ENCODE measurements at regions not wholly inside any gene's neighbourhood (a gene's known extent, or its start where the extent isn't known, plus 50 kb on each side); places are given as distances from the start of the nearest gene placed in this dataset.

- DNase-seq (ENCODE audit: extremely low read depth, low read depth): no peak
- TF ChIP-seq CTCF (IDR thresholded peaks at IDR 0.05; ENCODE audit: low read depth, low read length, missing control alignments): no peak
- no peak overlapping the region for H3K4me3 ChIP-seq (replicated peaks; ENCODE audit: low read depth, low read length)
Observed at GRCh38 chr2:150824118-150824517, 336.7 kb upstream of the RND3 start.

- no peak for TF ChIP-seq CTCF (IDR thresholded peaks at IDR 0.05; ENCODE audit: low read depth, low read length, missing control alignments)
- no peak for DNase-seq (ENCODE audit: extremely low read depth, low read depth)
- H3K4me3 ChIP-seq (replicated peaks; ENCODE audit: low read depth, low read length): no peak overlapping the region
Observed at GRCh38 chr2:150817422-150817821, 330.0 kb upstream of the RND3 start.

GRCh38 chr2:150812664-150813367 is 325.3 kb upstream of the RND3 start:
- no peak for TF ChIP-seq CTCF (IDR thresholded peaks at IDR 0.05; ENCODE audit: low read depth, low read length, missing control alignments)
- no peak overlapping the region for H3K4me3 ChIP-seq (replicated peaks; ENCODE audit: low read depth, low read length)
- DNase-seq (ENCODE audit: extremely low read depth, low read depth): no peak

DNA sequence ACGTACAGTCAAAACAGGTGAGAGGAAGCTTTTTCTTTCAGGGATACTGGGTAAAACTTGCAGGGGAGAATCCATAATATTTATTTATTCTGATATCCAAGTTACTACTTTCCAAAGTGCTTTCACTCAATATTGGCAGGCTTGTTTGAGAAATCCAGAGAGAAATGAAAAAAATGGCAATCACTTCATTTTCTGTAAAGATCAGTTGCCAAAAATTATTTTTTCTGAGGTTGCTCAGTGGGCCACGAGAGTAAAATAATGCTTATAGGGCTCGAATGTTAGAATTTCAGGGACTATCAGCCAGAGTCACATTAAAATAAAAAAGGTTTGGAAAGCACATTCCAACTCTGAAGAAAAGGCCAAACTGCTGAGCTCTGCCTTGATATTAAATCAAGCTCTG is 324.6 kb upstream of the RND3 start:
- DNase-seq (ENCODE audit: extremely low read depth, low read depth): no peak
- H3K4me3 ChIP-seq (replicated peaks; ENCODE audit: low read depth, low read length): no peak overlapping the region
- no peak for TF ChIP-seq CTCF (IDR thresholded peaks at IDR 0.05; ENCODE audit: low read depth, low read length, missing control alignments)

GRCh38 chr2:150811259-150811855 is 323.9 kb upstream of the RND3 start:
- no peak overlapping the region for H3K4me3 ChIP-seq (replicated peaks; ENCODE audit: low read depth, low read length)
- no peak for TF ChIP-seq CTCF (IDR thresholded peaks at IDR 0.05; ENCODE audit: low read depth, low read length, missing control alignments)
- no peak for DNase-seq (ENCODE audit: extremely low read depth, low read depth)

DNA sequence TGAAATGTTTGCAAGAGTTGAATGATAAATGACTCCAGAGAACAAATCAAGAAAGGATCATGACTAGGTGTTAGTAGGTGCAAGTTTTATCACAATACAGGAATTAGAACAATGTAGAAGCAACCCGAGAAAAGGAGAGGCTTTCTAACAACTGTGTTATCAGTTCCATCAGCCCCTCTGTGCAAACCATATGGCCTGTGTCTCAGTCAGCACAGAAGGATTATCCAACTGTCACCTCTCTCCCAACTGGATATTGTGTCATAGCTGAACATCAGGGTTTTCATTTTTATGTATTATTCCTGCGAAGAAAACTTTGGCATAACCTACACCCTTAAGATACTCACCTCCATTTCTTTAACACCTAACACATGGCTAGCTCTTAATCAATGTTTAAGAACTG is 321.6 kb upstream of the RND3 start:
- no peak for TF ChIP-seq CTCF (IDR thresholded peaks at IDR 0.05; ENCODE audit: low read depth, low read length, missing control alignments)
- no peak overlapping the region for H3K4me3 ChIP-seq (replicated peaks; ENCODE audit: low read depth, low read length)
- no peak for DNase-seq (ENCODE audit: extremely low read depth, low read depth)
